LNCAP (cell line): ENCODE measurements at regions not wholly inside any gene's neighbourhood (a gene's known extent, or its start where the extent isn't known, plus 50 kb on each side); places are given as distances from the start of the nearest gene placed in this dataset.

Experiments used
- CTCF ChIP-seq: fragments of 450-650 bp; IDR thresholded peaks from 2 replicates; pipeline ENCODE4 v1.5.1; 2017; ENCODE audit warnings: mild to moderate bottlenecking

- TF ChIP-seq CTCF, result no peak
Observed at GRCh38 chr10:106493751-106494150, 670.8 kb downstream of the SORCS1 start.

- TF ChIP-seq CTCF, result no peak
Observed at GRCh38 chr10:106493226-106493625, 671.3 kb downstream of the SORCS1 start.

- TF ChIP-seq CTCF, result no peak
Observed at GRCh38 chr10:106487726-106488125, 676.8 kb downstream of the SORCS1 start.

- TF ChIP-seq CTCF, result no peak
Observed at GRCh38 chr10:106481598-106482275, 682.8 kb downstream of the SORCS1 start.

GRCh38 chr10:106479636-106480035 is 684.9 kb downstream of the SORCS1 start:
- no peak for TF ChIP-seq CTCF

GRCh38 chr10:106474876-106475275 is 689.6 kb downstream of the SORCS1 start:
- no peak for TF ChIP-seq CTCF

- no peak for TF ChIP-seq CTCF
Observed at GRCh38 chr10:106473129-106473685, 691.3 kb downstream of the SORCS1 start.
